Fibroblast of lung (primary cell): ENCODE measurements at regions not wholly inside any gene's neighbourhood (a gene's known extent, or its start where the extent isn't known, plus 50 kb on each side); places are given as distances from the start of the nearest gene placed in this dataset.

Experiments used
- DNase-seq, 2 donors: peaks; one replicate each; pipeline versions ENCODE4 v3.0.0 to v3.0.0-alpha.2; 2010; ENCODE audit warnings: low read depth in 2 of 2
- H2AFZ ChIP-seq: 2 replicates; pipeline ENCODE4 v1.5.1; 2012; ENCODE audit warnings: low read length, control low read depth, inconsistent platforms
- H3K27ac ChIP-seq: 2 replicates; pipeline ENCODE4 v1.5.1; 2011; ENCODE audit warnings: low read length, control low read depth; ENCODE audit not compliant: insufficient read depth
- H3K27me3 ChIP-seq: 2 replicates; pipeline ENCODE4 v1.5.1; 2011; ENCODE audit warnings: mild to moderate bottlenecking, low read length; ENCODE audit not compliant: control insufficient read depth, insufficient read depth
- H3K36me3 ChIP-seq: 2 replicates; pipeline ENCODE4 v1.5.1; 2011; ENCODE audit warnings: low read length; ENCODE audit not compliant: control insufficient read depth, insufficient read depth
- H3K4me1 ChIP-seq: 2 replicates; pipeline ENCODE4 v1.5.1; 2011; ENCODE audit warnings: low read length; ENCODE audit not compliant: control insufficient read depth, insufficient read depth; ENCODE audit errors: extremely low read depth
- H3K4me2 ChIP-seq: 2 replicates; pipeline ENCODE4 v1.5.1; 2011; ENCODE audit warnings: low read length, control low read depth; ENCODE audit not compliant: insufficient read depth; ENCODE audit errors: extremely low read depth
- H3K4me3 ChIP-seq, 4 experiments: fragments of 200-600 bp in 1 of 4; sonication (generic) in 1 of 4; replicated peaks in 1 of 4; 2 replicates each; pipeline ENCODE4 v1.5.1; 2011 to 2016; ENCODE audit warnings: low read length in 4 of 4, low read depth in 3 of 4, mild to moderate bottlenecking in 3 of 4, control low read depth in 2 of 4, inconsistent platforms in 1 of 4, mixed read lengths in 1 of 4; ENCODE audit not compliant: insufficient read depth in 1 of 4; ENCODE audit errors: control extremely low read depth in 1 of 4
- H3K79me2 ChIP-seq: 2 replicates; pipeline ENCODE4 v1.5.1; 2012; ENCODE audit warnings: mild to moderate bottlenecking, low read length, inconsistent platforms; ENCODE audit not compliant: control insufficient read depth, insufficient read depth
- H3K9ac ChIP-seq: 2 replicates; pipeline ENCODE4 v1.5.1; 2011; ENCODE audit warnings: mild to moderate bottlenecking, low read length, control low read depth; ENCODE audit not compliant: insufficient read depth
- H3K9me3 ChIP-seq: 2 replicates; pipeline ENCODE4 v1.5.1; 2012; ENCODE audit warnings: low read depth, low read length; ENCODE audit not compliant: control insufficient read depth, insufficient read depth
- H4K20me1 ChIP-seq: 2 replicates; pipeline ENCODE4 v1.5.1; 2011; ENCODE audit warnings: low read length; ENCODE audit not compliant: control insufficient read depth, insufficient read depth; ENCODE audit errors: extremely low read depth
- CTCF ChIP-seq, 2 donors: IDR thresholded peaks in 1 of 2; conservative IDR thresholded peaks in 1 of 2; 1 replicate in 1 of 2; 2 replicates in 1 of 2; pipeline ENCODE4 v1.5.1; 2011 to 2012; ENCODE audit warnings: low read length in 2 of 2, control low read depth in 1 of 2, inconsistent platforms in 1 of 2, low read depth in 1 of 2, mild to moderate bottlenecking in 1 of 2
- EZH2 ChIP-seq: IDR thresholded peaks from 2 replicates; pipeline ENCODE4 v1.5.1; 2012; ENCODE audit warnings: low read length, control low read depth, mild to moderate bottlenecking; ENCODE audit errors: missing control alignments

- H3K9me3 ChIP-seq, result no peaks in the 10 kb centered on the region
- no peaks in the 10 kb centered on the region for H3K36me3 ChIP-seq
- H3K9ac ChIP-seq, result no peak overlapping the region
- peaks cover 3% of the 10 kb centered on the region for H3K4me1 ChIP-seq
- peak in 1 of 2 donors; percentile 50 for DNase-seq
- no peak overlapping the region for H3K4me3 ChIP-seq
- no peak for TF ChIP-seq EZH2
- H3K4me2 ChIP-seq, result no peak overlapping the region
- H3K27ac ChIP-seq, result no peak overlapping the region
- peak overlapping the region; percentile 40 for H2AFZ ChIP-seq
- H3K79me2 ChIP-seq, result no peaks in the 10 kb centered on the region
- H3K27me3 ChIP-seq, result no peaks in the 10 kb centered on the region
- H4K20me1 ChIP-seq, result no peaks in the 10 kb centered on the region
Observed at GRCh38 chr10:52447931-52448353, 133.9 kb downstream of the DKK1 start.

GRCh38 chr10:52450762-52451291 is 136.7 kb downstream of the DKK1 start:
- Histone ChIP-seq H3K79me2 (no peaks in the 10 kb centered on the region), H3K36me3 (no peaks in the 10 kb centered on the region), H2AFZ (no peak overlapping the region), H3K27me3 (no peaks in the 10 kb centered on the region), H4K20me1 (no peaks in the 10 kb centered on the region), H3K4me2 (no peak overlapping the region), H3K9me3 (no peaks in the 10 kb centered on the region), H3K4me1 (no peaks in the 10 kb centered on the region), H3K4me3 (no peak overlapping the region), H3K9ac (no peak overlapping the region), H3K27ac (no peak overlapping the region)
- DNase-seq, result no peak
- TF ChIP-seq EZH2, result no peak
- TF ChIP-seq CTCF (conservative IDR thresholded peaks at IDR 0.05 in 1 of 2, IDR thresholded peaks at IDR 0.05 in 1 of 2; ENCODE audit: low read depth in 1 of 2, low read length in 2 of 2), result no peak

- Histone ChIP-seq H3K9ac (no peak overlapping the region), H3K4me3 (no peak overlapping the region), H3K4me2 (no peak overlapping the region), H4K20me1 (no peaks in the 10 kb centered on the region), H3K36me3 (no peaks in the 10 kb centered on the region), H3K79me2 (no peaks in the 10 kb centered on the region), H3K4me1 (no peaks in the 10 kb centered on the region), H3K27me3 (no peaks in the 10 kb centered on the region), H2AFZ (no peak overlapping the region), H3K27ac (no peak overlapping the region), H3K9me3 (no peaks in the 10 kb centered on the region)
- DNase-seq, result peak; percentile 34 to 46
- TF ChIP-seq CTCF (conservative IDR thresholded peaks at IDR 0.05 in 1 of 2, IDR thresholded peaks at IDR 0.05 in 1 of 2; ENCODE audit: low read depth in 1 of 2, low read length in 2 of 2) (no peak), EZH2 (no peak)
Observed at GRCh38 chr10:52451817-52452216, 137.7 kb downstream of the DKK1 start.
